Stomach (tissue), 8 donors: ENCODE measurements at regions not wholly inside any gene's neighbourhood (a gene's known extent, or its start where the extent isn't known, plus 50 kb on each side); places are given as distances from the start of the nearest gene placed in this dataset.

Experiments used
- DNase-seq, 2 donors: peaks; one replicate each; pipeline versions ENCODE4 v3.0.0 to v3.0.0-alpha.2; 2013 to 2019
- H3K27ac ChIP-seq, 5 donors: fragments of 200-600 bp in 4 of 5; sonication (generic) in 4 of 5; one replicate each; pipeline ENCODE4 v1.5.1; 2013 to 2019; ENCODE audit warnings: mild to moderate bottlenecking in 1 of 5, moderate library complexity in 1 of 5
- H3K27me3 ChIP-seq, 3 donors: fragments of 200-600 bp; sonication (generic); one replicate each; pipeline ENCODE4 v1.5.1; 2017 to 2019; ENCODE audit warnings: mixed run types in 1 of 3
- H3K36me3 ChIP-seq, 4 donors: fragments of 200-600 bp; sonication (generic); 1 replicate in 3 of 4; 2 replicates in 1 of 4; pipeline ENCODE4 v1.5.1; 2016 to 2019
- H3K4me1 ChIP-seq, 4 donors: fragments of 200-600 bp; sonication (generic); one replicate each; pipeline ENCODE4 v1.5.1; 2016 to 2019
- H3K4me3 ChIP-seq, 4 donors: fragments of 200-600 bp; sonication (generic) in 3 of 4; one replicate each; pipeline ENCODE4 v1.5.1; 2016 to 2019; ENCODE audit warnings: mild to moderate bottlenecking in 1 of 4
- H3K9me3 ChIP-seq, 4 donors: fragments of 200-600 bp; sonication (generic); one replicate each; pipeline ENCODE4 v1.5.1; 2016 to 2019
- CTCF ChIP-seq, 7 experiments: fragments of 450-650 bp in 4 of 7; fragments of 200-600 bp in 3 of 7; sonication (generic) in 3 of 7; IDR thresholded peaks; one replicate each; pipeline ENCODE4 v1.5.1; 2016 to 2019; ENCODE audit warnings: antibody characterized with exemption in 7 of 7, control low read depth in 2 of 7, mild to moderate bottlenecking in 1 of 7
- EP300 ChIP-seq: sonication (generic); formaldehyde crosslinking; IDR thresholded peaks from one replicate; pipeline ENCODE4 v1.6.1; 2017; ENCODE audit warnings: antibody characterized with exemption
- POLR2A ChIP-seq, 4 donors: fragments of 450-650 bp; IDR thresholded peaks; one replicate each; pipeline ENCODE4 v1.6.1; 2016; ENCODE audit warnings: antibody characterized with exemption in 4 of 4, control low read depth in 2 of 4, mild to moderate bottlenecking in 1 of 4, moderate library complexity in 1 of 4
- POLR2AphosphoS5 ChIP-seq, 3 donors: sonication (generic); formaldehyde crosslinking; IDR thresholded peaks; one replicate each; pipeline ENCODE4 v1.6.1; 2016; ENCODE audit warnings: antibody characterized with exemption in 3 of 3
- WGBS, 5 donors: extraction: QIAGEN DNeasy Blood & Tissue Kit in 3 of 5; methylation state at CpG; one replicate each; pipeline versions ENCODE4 v1.1.5 to v1.1.7; 2013 to 2018; 5-methylcytosine and 5-hydroxymethylcytosine counted together
- intact Hi-C: fragments of 100-400 bp; cut with DNase I; formaldehyde crosslinking; loops from one replicate; pipeline ENCODE4 v1.15.1; 2023; ENCODE audit warnings: low total_unique reads
- donor health status: healthy with polysubstance abuse.
- donor health status: Bipolar disorder and iron deficiency.
- donor health status: healthy.

- intact Hi-C loops = no loop called here
- Histone ChIP-seq H3K27ac (no peak overlapping the region), H3K27me3 (no peaks in the 10 kb centered on the region), H3K4me1 (no peaks in the 10 kb centered on the region), H3K9me3 (no peaks in the 10 kb centered on the region), H3K4me3 (no peak overlapping the region), H3K36me3 (no peaks in the 10 kb centered on the region)
- TF ChIP-seq POLR2AphosphoS5 (IDR thresholded peaks at IDR 0.05) = no peak
- TF ChIP-seq POLR2A (IDR thresholded peaks at IDR 0.05) = no peak
- no peak for TF ChIP-seq EP300
- no peak for TF ChIP-seq CTCF (IDR thresholded peaks at IDR 0.05)
- WGBS, 5 donors = 67 to 78% (median 74%) methylated on average over 6 of the region's 6 CpGs
- DNase-seq = no peak
These were observed 74.0 kb upstream of the TEX51 start for GRCh38 chr2:126824663-126825062.

- Histone ChIP-seq H3K4me3 (no peak overlapping the region), H3K36me3 (no peaks in the 10 kb centered on the region), H3K27me3 (no peaks in the 10 kb centered on the region), H3K27ac (no peak overlapping the region), H3K9me3 (no peaks in the 10 kb centered on the region), H3K4me1 (no peaks in the 10 kb centered on the region)
- no peak for DNase-seq
- intact Hi-C loops = no loop called here
- WGBS, 5 donors = 67 to 86% (median 77%) methylated on average over 2 of the region's 2 CpGs
- no peak for TF ChIP-seq CTCF (IDR thresholded peaks at IDR 0.05)
- no peak for TF ChIP-seq POLR2A (IDR thresholded peaks at IDR 0.05)
- TF ChIP-seq POLR2AphosphoS5 (IDR thresholded peaks at IDR 0.05) = no peak
- TF ChIP-seq EP300 = no peak
These were observed 73.4 kb upstream of the TEX51 start for GRCh38 chr2:126825316-126825715.

DNA sequence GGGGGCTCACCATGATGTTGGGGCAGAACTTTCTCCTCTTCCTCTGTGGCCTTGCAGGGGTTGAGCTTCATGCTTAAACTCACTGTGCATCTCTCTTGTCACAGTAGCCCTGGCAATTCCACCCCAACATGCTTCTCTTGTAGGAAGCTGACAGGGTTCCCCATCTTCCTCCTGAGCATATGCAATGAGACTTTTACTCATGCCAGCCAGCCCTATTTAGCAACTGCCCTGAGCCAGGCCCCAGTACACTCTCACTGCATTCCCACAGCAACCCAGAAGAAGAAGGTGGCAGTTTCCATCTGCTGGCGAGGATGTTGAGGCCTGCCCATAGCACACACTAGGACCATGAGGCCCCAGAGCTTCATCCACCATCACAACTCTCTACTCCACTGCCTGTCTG is 72.2 kb upstream of the TEX51 start:
- Histone ChIP-seq H3K36me3 (no peaks in the 10 kb centered on the region), H3K9me3 (no peaks in the 10 kb centered on the region), H3K27me3 (no peaks in the 10 kb centered on the region), H3K27ac (no peak overlapping the region), H3K4me3 (no peak overlapping the region), H3K4me1 (no peaks in the 10 kb centered on the region)
- no peak for TF ChIP-seq POLR2AphosphoS5 (IDR thresholded peaks at IDR 0.05)
- TF ChIP-seq EP300 = no peak
- no peak for TF ChIP-seq CTCF (IDR thresholded peaks at IDR 0.05)
- TF ChIP-seq POLR2A (IDR thresholded peaks at IDR 0.05) = no peak
- DNase-seq = no peak
- WGBS, 5 donors = 73 to 88% (median 86%) methylated on average over 1 of the region's 1 CpG
- intact Hi-C loops = no loop called here

- H3K9me3 ChIP-seq = no peaks in the 10 kb centered on the region
- H3K27ac ChIP-seq = no peak overlapping the region
- no peak overlapping the region for H3K4me3 ChIP-seq
- no peak for TF ChIP-seq POLR2A (IDR thresholded peaks at IDR 0.05)
- no peak for TF ChIP-seq EP300
- no peak for TF ChIP-seq POLR2AphosphoS5 (IDR thresholded peaks at IDR 0.05)
- no peak for TF ChIP-seq CTCF (IDR thresholded peaks at IDR 0.05)
- WGBS, 5 donors = 68 to 79% (median 75%) methylated on average over 7 to 8 of the region's 8 CpGs
- no peak for DNase-seq
- H3K36me3 ChIP-seq = no peaks in the 10 kb centered on the region
- intact Hi-C loops = no loop called here
- H3K27me3 ChIP-seq = no peaks in the 10 kb centered on the region
- H3K4me1 ChIP-seq = no peaks in the 10 kb centered on the region
These were observed 71.3 kb upstream of the TEX51 start for GRCh38 chr2:126827371-126827770.
